ENCODE measurements at regions not wholly inside any gene's neighbourhood (a gene's known extent, or its start where the extent isn't known, plus 50 kb on each side); places are given as distances from the start of the nearest gene placed in this dataset.

GRCh38 chr5:65085516-65085850, 316.8 kb downstream of the CWC27 start:
- TF ChIP-seq CTCF (conservative IDR thresholded peaks at IDR 0.05; ENCODE audit: low read length) (no peak), EZH2phosphoT487 (IDR thresholded peaks at IDR 0.05; ENCODE audit: borderline replicate concordance) (no peak)
